ENCODE measurements at regions not wholly inside any gene's neighbourhood (a gene's known extent, or its start where the extent isn't known, plus 50 kb on each side); places are given as distances from the start of the nearest gene placed in this dataset.

GRCh38 chr2:12404497-12404896 is 312.2 kb upstream of the TRIB2 start:
- Histone ChIP-seq H3K4me2 (replicated peaks; ENCODE audit: low read depth, low read length, poor library complexity, severe bottlenecking) (no peak overlapping the region), H3K9me3 (ENCODE audit: control extremely low read depth in 1 of 3, control insufficient read depth in 2 of 3, insufficient read depth in 1 of 3, low read length in 2 of 3) (peaks cover 0 to 8% (median 6%) of the 10 kb centered on the region in 3 donors), H3K9ac (ENCODE audit: low read length) (no peak overlapping the region), H3K36me3 (replicated peaks in 1 of 2; ENCODE audit: control extremely low read depth in 1 of 2, control insufficient read depth in 1 of 2, extremely low read depth in 1 of 2, insufficient read depth in 2 of 2, low read length in 1 of 2) (no peaks in the 10 kb centered on the region), H3K4me3 (ENCODE audit: control extremely low read depth in 1 of 5, extremely low read depth in 1 of 5, insufficient read depth in 1 of 5, low read depth in 2 of 5, low read length in 4 of 5) (no peak overlapping the region), H3K27ac (ENCODE audit: low read length in 2 of 2) (no peak overlapping the region), H3K79me2 (ENCODE audit: control insufficient read depth, insufficient read depth, low read length) (no peaks in the 10 kb centered on the region), H3K4me1 (ENCODE audit: control insufficient read depth in 2 of 2, insufficient read depth in 2 of 2, low read length in 2 of 2) (no peaks in the 10 kb centered on the region), H4K20me1 (ENCODE audit: control insufficient read depth, insufficient read depth, low read length, poor library complexity, severe bottlenecking) (no peaks in the 10 kb centered on the region), H2AFZ (ENCODE audit: insufficient read depth, low read depth, low read length, poor library complexity, severe bottlenecking) (no peak overlapping the region), H3K27me3 (replicated peaks in 1 of 4; ENCODE audit: control extremely low read depth in 1 of 4, control insufficient read depth in 3 of 4, insufficient read depth in 4 of 4, low read length in 3 of 4) (no peaks in the 10 kb centered on the region)
- Mint-ChIP-seq H3K9me3 (ENCODE audit: insufficient read depth) (peaks cover 2% of the 10 kb centered on the region), H3K27me3 (peaks cover 3% of the 10 kb centered on the region), H3K27ac (no peak overlapping the region), H3K4me3 (no peak overlapping the region), H3K4me1 (peaks cover 5% of the 10 kb centered on the region)
- ATAC-seq (ENCODE audit: low read depth), result no peak
- CTCF ChIA-PET, result no interaction called here
- POLR2A ChIA-PET, result no interaction called here
- no peak for DNase-seq
- intact Hi-C loops (cut with micrococcal nuclease), result no loop called here
- TF ChIP-seq EZH2 (IDR thresholded peaks at IDR 0.05; ENCODE audit: borderline replicate concordance, insufficient read depth, low read depth, low read length, poor library complexity, severe bottlenecking), result no peak
- TF ChIP-seq CTCF (IDR thresholded peaks at IDR 0.05), result no peak

- no peak for DNase-seq
- TF ChIP-seq EZH2 (IDR thresholded peaks at IDR 0.05; ENCODE audit: borderline replicate concordance, insufficient read depth, low read depth, low read length, poor library complexity, severe bottlenecking), result no peak
- no peak for TF ChIP-seq CTCF (IDR thresholded peaks at IDR 0.05)
- peaks cover 2% of the 10 kb centered on the region for H3K9me3 Mint-ChIP-seq (ENCODE audit: insufficient read depth)
- H3K4me1 Mint-ChIP-seq, result peaks cover 2% of the 10 kb centered on the region
- no peak overlapping the region for H3K4me2 ChIP-seq (replicated peaks; ENCODE audit: low read depth, low read length, poor library complexity, severe bottlenecking)
- no peak overlapping the region for H3K4me3 Mint-ChIP-seq
- H3K27ac Mint-ChIP-seq, result no peak overlapping the region
- no peaks in the 10 kb centered on the region for H3K79me2 ChIP-seq (ENCODE audit: control insufficient read depth, insufficient read depth, low read length)
- no peak overlapping the region for H3K9ac ChIP-seq (ENCODE audit: low read length)
- no peak overlapping the region for H2AFZ ChIP-seq (ENCODE audit: insufficient read depth, low read depth, low read length, poor library complexity, severe bottlenecking)
- POLR2A ChIA-PET, result no interaction called here
- no peaks in the 10 kb centered on the region for H3K27me3 ChIP-seq (replicated peaks in 1 of 4; ENCODE audit: control extremely low read depth in 1 of 4, control insufficient read depth in 3 of 4, insufficient read depth in 4 of 4, low read length in 3 of 4)
- no peaks in the 10 kb centered on the region for H3K27me3 Mint-ChIP-seq
- no peak overlapping the region for H3K4me3 ChIP-seq (ENCODE audit: control extremely low read depth in 1 of 5, extremely low read depth in 1 of 5, insufficient read depth in 1 of 5, low read depth in 2 of 5, low read length in 4 of 5)
- H3K27ac ChIP-seq (ENCODE audit: low read length in 2 of 2), result no peak overlapping the region
- H3K4me1 ChIP-seq (ENCODE audit: control insufficient read depth in 2 of 2, insufficient read depth in 2 of 2, low read length in 2 of 2), result peaks cover under 1% of the 10 kb centered on the region in 2 donors
- intact Hi-C loops (cut with micrococcal nuclease), result no loop called here
- peaks cover 0 to 11% (median 6%) of the 10 kb centered on the region in 3 donors for H3K9me3 ChIP-seq (ENCODE audit: control extremely low read depth in 1 of 3, control insufficient read depth in 2 of 3, insufficient read depth in 1 of 3, low read length in 2 of 3)
- WGBS (ENCODE audit: insufficient coverage), result 84% methylated on average over 5 of the region's 5 CpGs
- CTCF ChIA-PET, result no interaction called here
- no peaks in the 10 kb centered on the region for H4K20me1 ChIP-seq (ENCODE audit: control insufficient read depth, insufficient read depth, low read length, poor library complexity, severe bottlenecking)
- ATAC-seq (ENCODE audit: low read depth), result no peak
- H3K36me3 ChIP-seq (replicated peaks in 1 of 2; ENCODE audit: control extremely low read depth in 1 of 2, control insufficient read depth in 1 of 2, extremely low read depth in 1 of 2, insufficient read depth in 2 of 2, low read length in 1 of 2), result no peaks in the 10 kb centered on the region
Observed at GRCh38 chr2:12407160-12407559, 309.6 kb upstream of the TRIB2 start.

All from B cell (primary cell).